Erythroblast (primary cell): ENCODE measurements at regions not wholly inside any gene's neighbourhood (a gene's known extent, or its start where the extent isn't known, plus 50 kb on each side); places are given as distances from the start of the nearest gene placed in this dataset.

Experiments used
- GATA1 ChIP-seq: IDR thresholded peaks from 2 replicates; pipeline ENCODE4 v1.6.1; 2011; ENCODE audit warnings: low read depth, mild to moderate bottlenecking, control low read depth, low read length, moderate library complexity
- POLR2A ChIP-seq: IDR thresholded peaks from 2 replicates; pipeline ENCODE4 v1.6.1; 2011; ENCODE audit warnings: mild to moderate bottlenecking, low read length

GRCh38 chr6:40286721-40287120 lies 300.4 kb downstream of the LRFN2 start:
- TF ChIP-seq POLR2A (no peak), GATA1 (no peak)
